Motor neuron (in vitro differentiated cells): ENCODE measurements at regions not wholly inside any gene's neighbourhood (a gene's known extent, or its start where the extent isn't known, plus 50 kb on each side); places are given as distances from the start of the nearest gene placed in this dataset.
"Not testable (repeated sequence)": the region's sequence is repeated elsewhere in the genome, so short reads cannot be mapped to it uniquely, and the experiment has no call there.

Experiments used
- ATAC-seq, 8 experiments: fragments of 200-7000 bp; cut with Tn5 transposase; replicated peaks in 6 of 8; 2 replicates each; pipeline ENCODE4 v1.8.0; 2021; ENCODE audit warnings: mild to moderate bottlenecking in 8 of 8, moderate library complexity in 8 of 8
- H3K27ac ChIP-seq, 2 donors: fragments of 250-450 bp; sonication (Bioruptor Pico); 2 replicates each; pipeline ENCODE4 v1.9.0; 2021; ENCODE audit warnings: antibody characterized with exemption in 2 of 2, mild to moderate bottlenecking in 2 of 2, moderate library complexity in 1 of 2
- H3K4me1 ChIP-seq, 2 donors: fragments of 250-450 bp; sonication (Bioruptor Pico); replicated peaks in 1 of 2; 2 replicates each; pipeline ENCODE4 v1.6.1; 2021; ENCODE audit warnings: antibody characterized with exemption in 2 of 2, mild to moderate bottlenecking in 2 of 2, moderate library complexity in 1 of 2
- H3K4me3 ChIP-seq, 5 donors: fragments of 250-450 bp; sonication (Bioruptor Pico); 2 replicates each; pipeline ENCODE4 v1.9.0; 2021; ENCODE audit warnings: antibody characterized with exemption in 5 of 5, mild to moderate bottlenecking in 5 of 5, moderate library complexity in 4 of 5
- WGBS, 10 experiments: fragments of 450-650 bp; shearing (Covaris generic); methylation state at CpG; one replicate each; pipeline ENCODE4 v1.0.0; 2022; 5-methylcytosine and 5-hydroxymethylcytosine counted together
- in situ Hi-C, 9 experiments: fragments of 400-800 bp; cut with MboI; loops; one replicate each; pipeline ENCODE4 v1.15.0; 2021; ENCODE audit warnings: low sequenced_read_pairs in 9 of 9, low pct_unique_long_range_greater_than_20kb in 2 of 9; ENCODE audit not compliant: unreplicated experiment in 9 of 9

DNA sequence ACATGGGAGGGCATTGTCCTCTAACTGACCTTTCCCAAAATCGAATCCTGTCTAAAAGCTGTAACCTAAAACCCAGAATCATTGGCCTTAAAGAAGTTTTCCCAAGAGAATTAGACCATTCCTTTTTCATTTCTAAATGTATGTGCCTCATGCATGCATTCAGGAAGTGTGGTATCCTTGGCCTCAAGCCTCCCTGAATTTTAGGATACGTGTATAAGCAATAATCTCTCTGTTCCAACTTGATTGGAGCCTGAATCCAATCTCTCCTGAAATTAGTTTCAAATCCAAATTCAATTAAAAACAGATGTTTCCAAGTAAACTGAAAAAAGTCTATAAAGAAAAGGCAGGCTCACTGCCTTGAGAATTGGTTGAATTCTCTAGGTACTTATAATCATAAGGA, 86.0 kb upstream of the VEPH1 start:
- in situ Hi-C loops = no loop called here
- WGBS, 10 experiments = 6 to 100% (median 75%) methylated on average over 1 to 2 of the region's 2 CpGs; no CpG with 5 or more reads in 1 of the 10 experiments

DNA sequence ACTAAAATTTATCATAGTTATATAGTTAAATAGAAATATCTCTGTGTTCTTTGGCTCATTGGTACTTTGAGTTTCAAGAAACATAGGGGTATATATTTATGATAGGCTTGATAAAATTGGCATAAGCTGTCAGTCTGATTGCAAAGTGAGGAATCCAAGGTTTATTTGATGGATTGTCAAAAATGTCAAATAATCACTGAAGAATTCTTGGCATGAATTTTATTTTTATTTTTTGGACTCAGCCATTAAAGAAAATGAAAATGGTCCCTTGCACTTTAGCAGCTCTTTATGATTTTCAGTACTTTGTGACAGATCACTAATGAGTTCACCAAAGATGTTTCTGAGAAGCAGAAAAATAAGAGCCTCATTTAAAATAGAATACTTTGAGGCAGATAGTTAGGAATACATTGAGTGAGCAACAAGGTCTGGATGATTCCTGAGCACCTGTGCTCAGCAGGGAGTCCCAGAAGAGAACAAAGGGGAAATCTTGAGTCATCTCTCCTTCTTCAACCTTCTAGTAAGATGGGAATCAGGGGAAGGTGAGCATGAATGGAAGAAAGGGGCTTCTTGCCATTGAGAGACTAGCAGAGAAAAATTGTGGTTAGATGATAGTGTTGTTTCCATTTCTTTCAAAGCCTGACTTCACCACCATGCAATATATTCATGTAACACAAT, 85.3 kb upstream of the VEPH1 start:
- Histone ChIP-seq H3K27ac (no peak overlapping the region), H3K4me1 (no peaks in the 10 kb centered on the region), H3K4me3 (no peak overlapping the region)
- no peak for ATAC-seq
- in situ Hi-C loops = no loop called here

More for the DNA sequence above, 86.0 kb upstream of the VEPH1 start:
- Histone ChIP-seq H3K27ac (no peak overlapping the region), H3K4me3 (no peak overlapping the region), H3K4me1 (no peaks in the 10 kb centered on the region)
- no peak for ATAC-seq

DNA sequence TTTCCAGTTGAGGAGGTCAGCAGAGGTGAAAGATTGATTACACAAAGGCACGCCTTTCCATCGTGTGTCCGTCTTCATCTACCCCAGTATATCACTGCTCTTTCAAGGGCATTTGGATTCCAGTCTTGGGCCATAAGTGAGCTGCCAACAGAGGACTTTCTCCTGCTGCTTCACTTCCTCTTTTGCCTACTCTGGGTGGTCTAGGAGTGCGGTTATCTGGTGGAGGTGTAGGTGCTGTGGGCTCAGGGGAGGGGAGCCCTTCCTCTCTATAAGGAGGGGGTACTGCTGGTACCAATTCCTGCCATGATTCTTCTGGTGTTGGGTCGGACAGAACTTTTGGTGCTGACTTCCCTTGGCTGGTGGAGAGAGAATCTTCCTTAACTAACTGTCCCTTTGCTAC, 83.1 kb upstream of the VEPH1 start:
- 79 to 100% (median 95%) methylated on average over 1 to 3 of the region's 5 CpGs; no CpG with 5 or more reads in 6 of the 10 experiments for WGBS, 10 experiments
- ATAC-seq = no peak
- H3K4me1 ChIP-seq = no peaks in the 10 kb centered on the region
- H3K4me3 ChIP-seq = no peak overlapping the region
- H3K27ac ChIP-seq = no peak overlapping the region
- in situ Hi-C loops = no loop called here

DNA sequence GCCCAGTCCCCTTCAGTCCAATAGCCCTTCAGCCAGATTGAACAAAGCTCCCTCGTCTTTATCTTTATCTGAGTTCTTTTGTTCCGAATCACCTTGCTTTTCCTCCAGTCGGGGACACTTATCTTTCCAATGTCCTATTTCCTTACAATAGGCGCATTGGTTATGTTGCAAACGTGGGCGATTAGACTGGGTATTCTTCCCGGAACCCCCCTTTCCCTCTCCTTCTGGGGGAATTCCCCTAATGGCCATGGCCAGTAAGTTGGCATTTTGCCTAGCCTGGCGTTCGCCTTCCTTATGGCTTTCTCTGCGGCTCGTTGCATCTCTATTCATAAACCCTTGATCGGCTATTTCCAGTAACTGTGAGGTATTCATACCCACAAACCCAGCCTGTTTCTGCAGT, 82.2 kb upstream of the VEPH1 start:
- WGBS, 10 experiments = 78 to 100% (median 89%) methylated on average over 2 to 10 of the region's 12 CpGs
- H3K27ac ChIP-seq = no peak overlapping the region
- no peaks in the 10 kb centered on the region for H3K4me1 ChIP-seq
- in situ Hi-C loops = no loop called here
- no peak overlapping the region for H3K4me3 ChIP-seq
- ATAC-seq = no peak

DNA sequence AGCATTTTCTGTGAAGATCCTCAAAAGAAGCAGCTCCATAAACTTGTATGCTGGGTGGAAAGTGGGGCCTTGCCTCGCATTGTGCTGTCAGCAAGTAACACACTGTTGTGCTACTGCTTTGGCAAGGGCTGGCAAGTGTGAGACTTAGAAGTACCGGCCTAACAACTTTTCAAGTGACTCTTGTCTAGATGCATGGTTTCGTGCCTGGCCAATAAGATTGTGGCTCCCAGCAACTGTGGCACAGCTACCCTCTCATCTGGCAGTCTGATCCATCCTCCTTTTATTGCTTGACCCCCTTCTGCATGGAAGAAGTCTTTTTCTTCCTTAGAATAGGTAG, 79.4 kb upstream of the VEPH1 start:
- Histone ChIP-seq H3K4me3 (no peak overlapping the region), H3K27ac (no peak overlapping the region), H3K4me1 (no peaks in the 10 kb centered on the region)
- in situ Hi-C loops = no loop called here
- WGBS, 10 experiments = 100% methylated on average over 1 to 2 of the region's 3 CpGs; no CpG with 5 or more reads in 6 of the 10 experiments
- ATAC-seq = no peak

DNA sequence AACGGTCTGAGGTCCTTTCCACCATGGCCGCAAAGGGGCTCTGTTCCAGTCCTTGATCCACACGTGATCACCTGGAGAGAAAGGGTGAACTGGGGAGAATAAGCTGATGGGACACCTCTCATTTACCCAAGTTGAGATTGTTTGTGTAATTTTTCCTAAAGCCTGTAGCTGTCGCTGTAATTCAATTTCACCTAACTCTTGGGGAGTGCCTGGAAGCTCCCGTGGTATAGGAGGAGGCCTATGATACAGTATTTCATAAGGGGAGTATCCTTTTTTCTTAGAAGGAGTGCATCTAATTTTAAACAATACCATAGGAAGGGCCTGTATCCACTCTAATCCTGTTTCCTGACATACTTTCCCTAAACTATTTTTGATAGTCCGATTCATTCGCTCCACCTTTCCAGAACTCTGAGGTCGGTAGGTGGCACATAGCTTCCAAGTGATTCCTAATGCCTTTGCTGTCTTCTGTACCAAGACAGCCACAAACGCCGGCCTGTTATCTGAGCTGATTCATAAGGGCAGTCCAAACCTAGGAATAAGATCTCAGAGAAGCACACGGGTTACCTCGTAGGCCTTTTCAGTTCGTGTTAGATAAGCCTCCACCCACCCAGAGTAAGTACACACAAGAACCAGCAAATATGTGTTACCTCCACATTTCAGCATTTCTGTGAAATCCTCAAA, 78.9 kb upstream of the VEPH1 start:
- H3K4me1 ChIP-seq, ATAC-seq, H3K27ac ChIP-seq, H3K4me3 ChIP-seq, in situ Hi-C loops: not testable (repeated sequence)
- 61 to 100% (median 93%) methylated on average over 2 to 7 of the region's 13 CpGs; no CpG with 5 or more reads in 3 of the 10 experiments for WGBS, 10 experiments

DNA sequence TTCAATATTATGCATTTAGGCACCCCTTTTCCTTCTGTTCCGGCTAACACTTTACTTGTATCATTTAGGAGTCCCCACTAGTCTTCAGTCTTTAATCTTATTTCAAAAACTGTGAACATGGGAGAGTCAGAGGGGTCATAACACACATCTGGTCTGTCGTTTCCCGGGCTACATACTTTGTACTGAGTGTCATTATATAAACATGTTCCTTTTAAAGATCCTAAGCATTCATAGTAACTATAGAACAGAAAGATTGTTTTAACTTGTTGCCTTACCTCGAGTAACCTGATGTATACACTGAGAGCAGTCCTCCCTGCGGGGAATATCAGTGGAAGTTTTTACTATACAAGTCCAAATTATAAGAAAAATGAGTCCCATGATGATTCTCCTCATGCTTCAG, 78.2 kb upstream of the VEPH1 start:
- ATAC-seq = no peak

DNA sequence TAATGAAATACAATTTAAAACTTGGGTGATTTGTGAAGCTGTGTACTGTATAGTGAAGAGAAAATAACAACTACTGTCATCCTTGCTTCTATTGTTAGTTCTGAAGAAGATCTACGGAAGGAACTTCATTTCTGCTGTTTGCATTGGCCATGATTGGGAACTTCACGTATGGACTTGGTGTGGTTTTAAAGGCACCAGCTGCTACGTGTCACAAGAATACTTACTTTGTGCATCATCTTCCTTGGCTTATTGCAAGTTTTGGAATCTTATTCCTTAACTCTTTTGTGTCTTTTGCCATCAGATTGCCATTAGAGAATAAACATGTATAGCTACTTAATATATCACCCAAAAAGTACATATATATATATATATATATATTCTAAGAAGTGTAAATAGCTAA, 75.0 kb upstream of the VEPH1 start:
- H3K27ac ChIP-seq = no peak overlapping the region
- 68 to 100% (median 90%) methylated on average over 1 to 3 of the region's 3 CpGs; no CpG with 5 or more reads in 1 of the 10 experiments for WGBS, 10 experiments
- in situ Hi-C loops = no loop called here
- no peak overlapping the region for H3K4me3 ChIP-seq
- peaks cover 3 to 4% of the 10 kb centered on the region in 2 donors for H3K4me1 ChIP-seq
- ATAC-seq = no peak

More for the DNA sequence above, 78.2 kb upstream of the VEPH1 start:
- no peak overlapping the region for H3K27ac ChIP-seq
- H3K4me3 ChIP-seq = no peak overlapping the region
- no peaks in the 10 kb centered on the region for H3K4me1 ChIP-seq
- in situ Hi-C loops = no loop called here
- WGBS, 10 experiments = 14 to 100% (median 80%) methylated on average over 1 to 5 of the region's 5 CpGs; no CpG with 5 or more reads in 1 of the 10 experiments

DNA sequence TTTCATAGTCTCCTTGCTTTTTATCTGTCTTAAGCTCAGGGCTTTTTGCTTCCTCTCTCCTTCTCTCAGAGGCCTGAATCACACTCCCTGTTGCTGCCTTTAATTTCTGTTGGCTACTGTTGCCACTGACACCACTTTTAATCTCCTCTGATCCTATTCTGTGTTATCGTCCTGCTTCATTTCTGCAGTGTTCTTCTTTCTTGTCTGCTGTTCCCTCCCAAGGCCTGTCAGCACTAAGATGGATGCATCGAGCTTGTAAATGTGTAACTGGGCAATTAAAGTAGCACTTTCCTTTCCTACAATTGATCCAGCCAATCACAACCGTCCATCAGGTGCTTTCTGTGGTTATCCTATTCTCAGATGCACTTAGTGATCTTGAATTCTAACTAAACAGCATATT, 71.3 kb upstream of the VEPH1 start:
- WGBS, 10 experiments = 8 to 83% (median 40%) methylated on average over 1 to 3 of the region's 3 CpGs; no CpG with 5 or more reads in 2 of the 10 experiments
- Histone ChIP-seq H3K27ac (no peak overlapping the region), H3K4me3 (no peak overlapping the region), H3K4me1 (peaks cover 3 to 4% of the 10 kb centered on the region in 2 donors)
- peak in 5 of 8 experiments; percentile 19 to 88 (median 44) for ATAC-seq
- in situ Hi-C loops = no loop called here

DNA sequence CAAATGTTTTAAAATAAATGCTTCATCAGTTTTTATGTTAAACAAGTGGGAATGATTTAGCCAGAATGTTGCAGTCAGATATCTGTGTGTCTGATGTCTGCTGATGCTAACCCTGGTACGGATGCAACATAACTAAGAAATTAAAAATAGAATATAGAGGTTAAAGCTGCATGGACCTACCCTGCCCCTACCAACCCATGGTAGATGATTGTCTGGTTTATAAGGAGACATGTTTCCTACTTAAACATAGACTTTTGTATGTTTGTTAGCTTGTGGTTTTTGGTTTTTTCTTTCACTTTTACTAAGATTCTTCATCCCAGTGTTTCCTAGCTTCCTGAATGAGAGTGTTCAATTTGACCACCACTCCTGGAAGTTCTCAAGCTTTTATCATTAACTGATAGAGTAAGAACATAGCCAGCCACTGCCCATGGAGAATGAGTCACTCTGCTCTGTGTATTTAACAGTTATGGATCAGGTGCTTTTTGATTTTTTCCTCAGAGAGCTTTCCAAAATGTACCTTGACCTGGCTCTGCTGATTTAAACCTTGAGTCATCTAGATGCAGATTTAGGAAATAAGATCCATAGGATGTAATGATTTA, 70.7 kb upstream of the VEPH1 start:
- in situ Hi-C loops = no loop called here
- Histone ChIP-seq H3K4me3 (no peak overlapping the region), H3K27ac (no peak overlapping the region), H3K4me1 (peaks cover 3 to 4% of the 10 kb centered on the region in 2 donors)
- WGBS, 10 experiments = 57 to 100% (median 83%) methylated on average over 1 of the region's 1 CpG; no CpG with 5 or more reads in 3 of the 10 experiments
- peak in 2 of 8 experiments; percentile 14 to 21 for ATAC-seq

DNA sequence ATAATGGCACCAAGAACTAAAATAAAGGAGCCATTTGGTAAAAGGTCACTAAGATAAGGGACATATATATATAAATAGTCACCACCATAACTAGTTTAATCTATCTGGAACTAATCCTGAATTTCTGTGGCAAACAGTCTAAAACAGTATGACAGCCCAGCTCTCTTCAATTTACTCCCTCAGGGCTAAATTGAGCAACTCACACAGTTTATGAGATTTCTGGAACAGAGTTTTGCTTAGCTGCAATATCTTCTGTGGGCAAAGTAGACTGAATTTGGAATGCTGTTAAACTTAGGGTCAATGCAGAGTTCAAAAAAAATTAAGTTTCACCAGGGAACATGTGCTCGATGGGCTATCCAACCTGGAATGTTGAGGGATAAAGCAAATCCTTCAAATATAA, 70.1 kb upstream of the VEPH1 start:
- in situ Hi-C loops = no loop called here
- WGBS, 10 experiments = 0 to 100% (median 70%) methylated on average over 1 of the region's 1 CpG; no CpG with 5 or more reads in 4 of the 10 experiments
- Histone ChIP-seq H3K4me3 (no peak overlapping the region), H3K27ac (no peak overlapping the region), H3K4me1 (peaks cover 3 to 4% of the 10 kb centered on the region in 2 donors)
- peak in 1 of 8 experiments; percentile 31 for ATAC-seq

DNA sequence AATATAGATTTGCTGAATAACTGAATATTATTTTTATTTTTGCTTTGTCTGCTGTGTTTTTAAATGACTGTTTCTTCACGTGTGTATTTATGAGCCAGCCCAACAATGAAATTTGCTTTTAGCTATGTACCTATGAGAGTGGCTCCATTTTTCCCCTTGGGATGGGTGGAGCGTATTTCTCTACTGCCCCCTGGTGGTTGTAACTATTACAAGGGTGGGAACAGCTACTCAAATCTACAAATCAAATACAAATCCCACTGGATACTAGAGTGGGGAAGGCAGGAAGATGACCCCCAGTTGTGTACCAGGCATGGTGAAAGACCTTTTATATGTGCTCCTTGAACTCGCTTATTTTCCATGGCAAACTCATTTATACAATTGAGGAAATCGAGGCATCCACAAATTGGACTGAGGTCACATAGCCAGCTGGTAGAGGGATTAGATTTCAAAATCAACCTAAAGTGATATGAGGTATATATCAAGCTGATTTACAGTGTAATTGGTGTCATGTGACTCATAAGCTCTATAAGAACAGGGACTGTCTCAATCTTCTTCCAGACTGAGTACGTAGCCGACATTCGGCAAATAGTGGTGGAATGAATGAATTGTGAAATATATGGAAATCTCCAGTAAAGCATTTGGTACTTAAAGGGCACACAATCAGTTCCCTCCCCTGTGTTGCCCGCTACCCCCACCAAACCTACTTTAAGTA, 69.5 kb upstream of the VEPH1 start:
- in situ Hi-C loops = no loop called here
- 20 to 100% (median 71%) methylated on average over 1 to 8 of the region's 8 CpGs for WGBS, 10 experiments
- peak in 3 of 8 experiments; percentile 59 to 71 (median 69) for ATAC-seq
- Histone ChIP-seq H3K4me3 (no peak overlapping the region), H3K27ac (no peak overlapping the region), H3K4me1 (peaks cover 3 to 4% of the 10 kb centered on the region in 2 donors)

DNA sequence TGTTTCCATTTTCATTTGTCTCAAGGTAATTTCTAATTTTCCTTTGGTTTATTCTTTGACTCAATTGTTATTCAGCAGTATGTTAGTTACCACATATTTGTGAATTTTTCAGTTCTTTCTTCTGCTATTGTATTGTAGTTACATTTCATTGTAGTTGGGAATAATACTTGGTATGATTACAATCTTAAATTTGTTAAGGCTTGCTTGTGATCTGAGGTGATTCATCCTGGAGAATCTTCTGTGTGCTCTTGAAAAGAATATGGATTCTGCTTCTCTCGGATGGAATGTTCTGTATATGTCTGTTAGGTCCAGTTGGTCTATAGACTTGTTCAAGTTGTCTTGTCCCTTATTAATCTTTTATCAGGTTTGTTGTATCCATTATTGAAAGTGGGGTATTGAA, 63.4 kb upstream of the VEPH1 start:
- no peak for ATAC-seq
- 83 to 100% (median 100%) methylated on average over 1 of the region's 1 CpG; no CpG with 5 or more reads in 3 of the 10 experiments for WGBS, 10 experiments
- no peak overlapping the region for H3K4me3 ChIP-seq
- H3K27ac ChIP-seq = no peak overlapping the region
- H3K4me1 ChIP-seq = no peaks in the 10 kb centered on the region
- in situ Hi-C loops = no loop called here
